Activated CD8-positive, alpha-beta memory T cell treated with anti-CD3 and anti-CD28 coated beads, Interleukin-2, amount 50 U/mL, for 24 hours (primary cell): ENCODE measurements at regions not wholly inside any gene's neighbourhood (a gene's known extent, or its start where the extent isn't known, plus 50 kb on each side); places are given as distances from the start of the nearest gene placed in this dataset.
"Not testable (repeated sequence)": the region's sequence is repeated elsewhere in the genome, so short reads cannot be mapped to it uniquely, and the experiment has no call there.

Experiments
- DNase-seq: peaks from one replicate; pipeline ENCODE4 v3.0.0-alpha.2; 2020; ENCODE audit errors: extremely low read depth

- DNase-seq: not testable (repeated sequence)
Measured at GRCh38 chr6:2302482-2302881, 57.1 kb upstream of the GMDS start.

GRCh38 chr6:2296781-2297180 lies 51.4 kb upstream of the GMDS start:
- no peak for DNase-seq
